ENCODE measurements at regions not wholly inside any gene's neighbourhood (a gene's known extent, or its start where the extent isn't known, plus 50 kb on each side); places are given as distances from the start of the nearest gene placed in this dataset.
A peak's percentile ranks its signal among the peaks of the same experiment; 100 is the strongest.

DNA sequence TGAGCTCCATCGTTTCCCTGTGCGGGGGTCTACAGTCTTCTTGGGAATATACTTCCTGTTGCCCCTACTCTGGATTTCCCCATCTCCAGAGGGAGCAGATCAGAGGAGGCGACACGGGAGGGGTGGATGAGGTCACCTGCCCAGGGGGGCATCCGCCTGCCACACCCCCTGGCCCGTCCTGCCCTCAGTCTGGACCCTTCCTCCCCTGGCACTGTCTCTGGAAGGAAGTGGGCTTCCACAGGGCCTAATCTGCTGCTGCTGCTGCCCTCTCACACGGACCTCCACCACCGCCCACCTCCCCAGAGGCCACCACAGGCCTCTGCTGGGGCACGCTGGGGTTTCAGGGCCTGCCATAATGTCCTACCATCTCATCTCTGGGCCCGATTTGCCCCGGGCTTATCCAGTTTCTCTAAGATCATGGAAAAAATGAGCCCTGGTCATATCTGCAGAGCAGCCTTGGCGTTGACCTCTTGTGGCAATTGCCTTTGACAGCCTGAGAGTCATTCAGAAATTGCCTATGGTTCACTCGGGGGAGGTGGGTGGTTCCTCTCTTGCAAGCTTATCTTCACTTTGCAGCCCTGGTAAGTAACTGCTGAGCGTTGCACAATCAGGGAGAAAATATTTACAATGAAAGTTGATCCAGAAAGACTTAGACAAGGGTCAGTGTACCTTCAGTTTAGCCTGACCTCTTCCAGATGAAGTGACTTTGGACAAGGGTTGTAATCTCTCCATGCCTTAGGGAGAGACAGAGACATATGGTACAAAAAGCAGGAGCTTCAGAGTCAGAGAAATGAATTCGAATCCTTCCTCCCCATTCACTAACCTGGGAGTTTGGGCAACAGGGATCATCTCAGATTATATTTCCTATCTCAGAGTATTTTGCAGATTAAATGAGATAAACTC, 252.4 kb downstream of the TOMM20 start:
- Mint-ChIP-seq H3K27ac (peak overlapping the region; percentile 24 to 29), H3K9me3 (no peaks in the 10 kb centered on the region), H3K36me3 (no peaks in the 10 kb centered on the region)
- peak in 1 of 2 donors; percentile 63 for DNase-seq (ENCODE audit: low spot score in 2 of 2)
- peak; percentile 82 to 83 for ATAC-seq

DNA sequence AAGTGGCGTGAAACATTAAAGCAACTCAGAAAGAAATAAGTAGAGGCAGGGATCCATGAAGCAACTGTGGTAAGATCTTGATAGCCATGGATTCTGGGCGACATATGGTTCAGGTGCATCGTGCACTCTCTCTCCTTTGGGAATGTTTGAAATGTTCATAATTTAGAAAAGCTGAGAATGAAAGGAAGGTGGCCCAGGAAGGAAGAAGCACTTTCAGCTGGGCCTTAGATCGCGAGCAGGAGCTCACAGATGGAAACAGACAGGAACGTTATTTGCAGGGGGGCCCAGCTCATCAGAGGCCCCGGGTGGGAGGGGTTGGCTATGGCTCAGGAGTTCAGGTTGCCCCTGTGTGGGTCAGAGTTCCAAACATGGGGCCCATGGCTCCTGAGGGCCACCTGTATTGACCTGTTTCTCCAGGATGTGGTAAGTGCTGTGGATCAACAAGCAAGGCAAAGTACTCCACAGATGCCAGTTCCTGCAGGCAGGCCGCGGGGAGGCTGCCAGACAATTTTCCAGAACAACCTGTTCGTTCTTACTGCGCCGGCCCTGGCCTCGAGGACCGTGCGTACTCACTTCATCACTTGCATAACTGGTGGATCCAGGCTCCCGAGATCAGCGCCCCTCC, 253.2 kb downstream of the TOMM20 start:
- peak overlapping the region in 1 of 2 donors; percentile 44 for H3K27ac Mint-ChIP-seq
- no peaks in the 10 kb centered on the region for H3K36me3 Mint-ChIP-seq
- DNase-seq (ENCODE audit: low spot score in 2 of 2) (no peak), ATAC-seq (no peak)
- H3K9me3 Mint-ChIP-seq: no peaks in the 10 kb centered on the region

DNA sequence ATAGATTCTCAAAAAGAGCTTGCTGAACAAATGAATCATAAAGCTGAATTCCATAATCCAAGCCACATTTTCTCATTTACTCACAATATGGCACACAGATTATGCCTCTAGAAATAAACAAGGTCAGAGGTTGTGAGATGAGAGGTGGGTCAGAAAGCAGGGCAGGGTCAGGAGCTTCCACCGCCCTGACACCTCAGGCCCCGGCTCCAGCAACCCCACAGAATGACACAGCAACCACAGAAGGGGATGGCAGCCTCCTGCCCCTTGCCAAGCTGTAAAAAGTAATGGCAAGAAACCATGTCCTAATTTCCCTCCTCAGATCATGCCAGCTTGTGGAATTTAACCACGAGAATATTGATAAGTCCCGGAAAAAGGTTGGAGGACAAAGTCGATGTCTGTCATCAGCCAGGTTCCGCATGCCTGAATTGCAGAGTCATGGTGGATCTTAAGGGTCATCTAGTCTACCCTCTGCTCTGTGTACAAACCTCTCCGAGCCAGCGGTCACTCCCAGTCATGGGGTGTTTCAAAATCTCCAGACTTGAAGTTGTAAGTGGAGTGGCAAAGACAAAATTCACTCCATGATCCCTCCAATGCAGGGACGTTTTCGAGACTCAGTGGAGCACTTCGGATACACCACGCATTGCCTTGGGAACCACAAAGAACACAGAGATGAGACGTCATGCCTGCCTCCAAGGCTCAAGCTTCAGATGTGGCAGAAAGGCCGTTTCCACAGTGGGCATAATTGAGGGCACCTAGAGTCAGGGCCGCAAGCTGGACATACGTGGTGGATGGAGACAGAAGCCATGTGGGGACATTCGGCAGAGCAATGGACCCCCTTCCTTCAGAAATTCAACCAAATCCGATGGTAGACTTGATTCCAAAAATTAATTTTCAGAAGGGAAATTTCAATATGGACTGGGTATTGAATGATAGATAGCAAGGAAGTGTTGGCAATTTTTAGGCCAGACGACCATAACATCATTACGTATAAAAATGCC, 254.0 kb downstream of the TOMM20 start:
- ATAC-seq: no peak
- no peaks in the 10 kb centered on the region for H3K36me3 Mint-ChIP-seq
- H3K27ac Mint-ChIP-seq: peak overlapping the region in 1 of 2 donors; percentile 44
- DNase-seq (ENCODE audit: low spot score in 2 of 2): no peak
- no peaks in the 10 kb centered on the region for H3K9me3 Mint-ChIP-seq

DNA sequence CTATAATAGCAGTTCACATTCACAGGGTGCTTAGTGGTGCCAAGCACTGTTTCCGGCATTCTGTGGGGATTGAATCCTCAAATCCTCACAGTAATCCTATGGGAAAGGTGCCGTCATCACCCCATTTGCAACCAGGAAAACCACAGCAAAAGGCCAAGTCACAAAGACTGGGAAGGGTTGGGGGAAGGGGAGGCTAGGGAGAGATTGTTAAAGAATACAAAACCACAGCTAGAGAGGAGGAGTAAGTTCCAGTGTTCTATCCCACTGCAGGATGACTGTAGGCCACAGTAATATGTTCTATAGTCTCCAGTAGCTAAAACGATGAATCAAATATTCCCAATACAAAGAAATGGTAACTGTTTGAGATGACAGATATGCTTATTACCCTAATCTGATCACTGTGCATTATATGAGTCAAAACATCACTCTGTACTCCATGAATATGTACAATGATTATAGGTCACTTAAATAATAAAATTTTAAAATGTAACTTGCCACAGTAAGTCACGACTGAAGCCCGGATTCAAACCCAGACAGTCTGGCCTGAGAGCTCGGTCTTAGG, 256.8 kb downstream of the TOMM20 start:
- no peak for DNase-seq (ENCODE audit: low spot score in 2 of 2)
- Mint-ChIP-seq H3K36me3 (peaks cover 0 to under 1% of the 10 kb centered on the region in 2 donors), H3K27ac (no peak overlapping the region), H3K9me3 (no peaks in the 10 kb centered on the region)
- peak; percentile 33 to 47 for ATAC-seq

DNA sequence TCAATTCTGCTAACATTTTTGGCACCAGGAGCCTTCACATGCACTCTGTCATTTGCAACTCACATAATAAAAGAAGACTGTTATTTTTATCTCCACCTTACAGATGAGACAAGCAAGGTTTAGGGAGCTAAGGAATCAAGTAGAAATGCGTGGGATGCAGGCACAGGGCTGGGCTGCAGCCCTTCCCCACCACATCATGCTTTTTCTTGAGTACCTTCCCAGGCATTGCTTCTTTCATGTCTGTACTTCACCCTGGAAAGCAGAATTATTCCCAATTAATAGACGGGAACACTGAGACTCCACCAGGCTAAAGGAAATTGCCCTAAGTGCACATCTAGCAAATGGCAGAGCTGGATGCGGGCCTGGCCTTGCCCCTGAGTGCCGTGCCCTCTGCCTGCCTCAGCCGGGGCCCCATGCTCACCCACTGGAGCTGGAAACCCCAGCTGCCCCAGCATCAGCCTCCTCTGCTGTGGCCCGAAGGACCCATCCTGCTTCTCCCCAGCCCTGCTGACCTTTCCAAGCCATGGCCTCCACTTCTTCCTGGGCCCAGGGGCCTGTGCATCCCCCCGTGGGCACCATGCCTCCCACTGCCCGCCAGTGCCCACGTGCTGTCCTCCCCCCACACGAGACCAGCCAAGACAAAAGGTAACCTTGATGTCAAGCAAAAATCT, 257.5 kb downstream of the TOMM20 start:
- DNase-seq (ENCODE audit: low spot score in 2 of 2) (no peak), ATAC-seq (no peak)
- Mint-ChIP-seq H3K36me3 (peaks cover 0 to 7% of the 10 kb centered on the region in 2 donors), H3K27ac (no peak overlapping the region), H3K9me3 (peaks cover 0 to 5% of the 10 kb centered on the region in 2 donors)

DNA sequence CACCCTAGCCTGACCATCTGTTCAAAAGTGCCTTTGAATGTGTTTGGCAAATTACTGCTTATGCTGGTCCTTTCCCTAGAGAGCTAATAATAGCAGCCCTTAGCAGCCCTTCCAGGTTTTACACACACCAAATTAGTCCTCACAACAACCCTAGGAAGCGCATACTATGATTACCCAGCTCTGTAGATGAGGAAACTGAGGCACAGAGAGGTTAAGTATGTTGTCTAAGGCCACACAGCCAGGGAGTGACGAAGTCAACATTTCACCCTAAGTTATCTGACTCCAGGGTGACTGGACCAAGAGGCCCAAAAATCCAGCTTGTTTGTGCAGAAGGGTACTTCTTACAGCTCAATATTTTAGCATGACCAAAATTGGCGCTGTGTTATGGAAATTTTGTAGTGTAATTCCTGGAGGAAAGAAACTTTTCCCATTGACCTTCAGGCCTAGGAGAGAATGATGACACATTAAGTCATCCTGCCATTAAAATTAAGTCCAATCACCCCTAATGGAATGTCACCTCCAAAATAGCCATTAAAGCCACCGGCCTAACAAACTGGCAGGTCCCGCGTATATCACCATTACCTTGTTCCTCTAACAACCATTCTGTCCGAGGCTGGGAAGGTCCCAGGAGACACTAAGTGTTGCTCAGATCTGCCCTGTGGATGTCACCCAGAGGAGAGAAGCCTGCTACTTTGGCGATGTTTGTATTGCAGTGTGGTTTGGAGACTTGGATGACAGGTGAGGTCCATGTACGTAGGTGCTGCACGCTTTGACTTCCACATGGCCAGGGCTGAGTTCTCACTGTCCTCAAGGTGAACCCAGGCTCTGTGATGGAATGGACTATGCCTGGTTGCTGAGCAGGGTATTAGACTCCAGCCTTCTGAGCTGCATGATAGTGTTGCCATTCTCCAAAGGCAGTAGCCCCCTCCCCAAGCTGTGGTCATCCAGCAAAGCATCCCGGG, 258.3 kb downstream of the TOMM20 start:
- H3K27ac Mint-ChIP-seq: peak overlapping the region in 1 of 2 donors; percentile 30

DNA sequence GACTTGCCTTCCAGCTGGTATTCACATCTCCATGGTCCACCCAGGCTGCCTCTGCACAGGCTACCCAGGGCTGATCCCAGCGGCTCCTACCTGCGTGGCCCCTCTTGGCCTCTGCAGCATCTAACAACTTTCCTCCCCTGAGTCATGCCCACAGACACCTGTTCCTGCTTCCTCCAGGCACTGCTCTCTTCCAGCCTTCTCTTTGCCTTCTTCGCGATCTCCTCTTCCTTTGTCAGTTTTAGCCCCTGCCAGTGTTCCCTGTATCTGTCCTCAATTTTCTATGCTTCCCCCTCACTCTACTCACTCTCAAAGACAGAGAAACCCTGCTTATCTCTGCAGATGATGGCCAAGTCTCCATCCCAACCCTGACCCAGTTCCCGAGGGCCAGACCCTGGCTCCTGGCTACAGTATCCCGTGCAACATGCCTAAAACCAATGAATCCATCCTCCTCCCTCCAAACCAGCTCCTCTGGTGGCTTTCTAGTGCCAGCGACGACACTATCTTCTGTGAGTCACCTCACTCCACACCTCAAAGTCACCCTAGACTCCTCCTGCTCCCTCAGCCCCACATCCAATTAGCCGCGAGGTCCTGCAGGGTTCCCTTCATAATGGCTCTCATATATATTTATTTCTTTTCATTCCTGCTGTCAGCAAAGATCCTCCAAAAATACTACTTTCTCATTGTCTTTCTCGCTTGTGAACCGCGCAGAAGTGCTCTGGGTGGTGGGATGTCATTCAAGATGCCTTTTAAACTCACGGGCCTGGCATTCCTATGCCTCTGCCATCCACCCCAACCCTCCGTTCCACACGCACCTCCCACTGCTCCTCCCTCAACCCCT, 259.2 kb downstream of the TOMM20 start:
- H3K9me3 Mint-ChIP-seq: peaks cover 0 to 16% of the 10 kb centered on the region in 2 donors
- no peak for ATAC-seq

More for the DNA sequence above, 258.3 kb downstream of the TOMM20 start:
- no peak for ATAC-seq
- DNase-seq (ENCODE audit: low spot score in 2 of 2): no peak
- Mint-ChIP-seq H3K36me3 (peaks cover 0 to 14% of the 10 kb centered on the region in 2 donors), H3K9me3 (peaks cover 0 to 11% of the 10 kb centered on the region in 2 donors)

DNA sequence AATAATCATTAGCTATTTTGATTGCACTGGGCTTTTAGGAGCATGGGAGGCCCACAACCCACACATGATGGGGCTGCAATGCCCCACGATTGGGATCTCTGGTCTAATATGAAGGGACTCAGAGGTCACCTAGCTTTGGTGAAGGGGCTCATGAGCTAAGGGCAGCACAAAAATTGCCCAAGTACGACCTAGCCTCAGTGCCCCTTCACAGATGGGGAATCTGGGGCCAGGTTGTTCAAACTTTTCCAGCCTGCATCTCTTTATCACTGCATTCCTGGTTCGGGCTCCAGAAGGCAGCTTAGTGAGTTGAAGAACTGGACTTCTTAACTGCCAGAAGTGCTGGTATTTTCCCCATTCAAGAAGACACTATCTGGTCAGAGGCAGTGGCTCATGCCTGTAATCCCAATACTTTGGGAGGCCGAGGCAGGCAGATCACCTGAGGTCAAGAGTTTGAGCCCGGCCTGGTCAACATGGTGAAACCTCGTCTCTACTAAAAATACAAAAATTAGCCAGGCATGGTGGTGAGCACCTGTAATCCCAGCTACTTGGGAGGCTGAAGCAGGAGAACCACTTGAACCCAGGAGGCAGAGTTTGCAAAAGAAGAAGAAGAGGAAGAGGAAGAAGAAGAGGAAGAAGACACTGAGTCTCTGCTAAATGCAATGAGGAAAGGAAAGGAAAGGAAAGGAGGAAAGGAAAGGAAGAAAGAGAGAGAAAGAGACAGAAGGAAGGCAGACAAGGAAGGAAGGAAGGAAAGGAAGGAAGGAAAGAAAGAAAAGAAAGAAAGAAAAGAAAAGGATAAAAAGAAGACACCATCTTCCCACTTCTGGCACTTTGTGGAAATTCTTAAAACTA, 258.5 kb upstream of the IRF2BP2 start:
- ATAC-seq (no peak), DNase-seq (ENCODE audit: low spot score in 2 of 2) (no peak)
- Mint-ChIP-seq H3K36me3 (peaks cover 0 to 26% of the 10 kb centered on the region in 2 donors), H3K27ac (no peak overlapping the region), H3K9me3 (peaks cover 0 to 16% of the 10 kb centered on the region in 2 donors)

More for the DNA sequence above, 259.2 kb downstream of the TOMM20 start:
- DNase-seq (ENCODE audit: low spot score in 2 of 2): no peak
- H3K27ac Mint-ChIP-seq: peak overlapping the region in 1 of 2 donors; percentile 30
- peaks cover 0 to 21% of the 10 kb centered on the region in 2 donors for H3K36me3 Mint-ChIP-seq

DNA sequence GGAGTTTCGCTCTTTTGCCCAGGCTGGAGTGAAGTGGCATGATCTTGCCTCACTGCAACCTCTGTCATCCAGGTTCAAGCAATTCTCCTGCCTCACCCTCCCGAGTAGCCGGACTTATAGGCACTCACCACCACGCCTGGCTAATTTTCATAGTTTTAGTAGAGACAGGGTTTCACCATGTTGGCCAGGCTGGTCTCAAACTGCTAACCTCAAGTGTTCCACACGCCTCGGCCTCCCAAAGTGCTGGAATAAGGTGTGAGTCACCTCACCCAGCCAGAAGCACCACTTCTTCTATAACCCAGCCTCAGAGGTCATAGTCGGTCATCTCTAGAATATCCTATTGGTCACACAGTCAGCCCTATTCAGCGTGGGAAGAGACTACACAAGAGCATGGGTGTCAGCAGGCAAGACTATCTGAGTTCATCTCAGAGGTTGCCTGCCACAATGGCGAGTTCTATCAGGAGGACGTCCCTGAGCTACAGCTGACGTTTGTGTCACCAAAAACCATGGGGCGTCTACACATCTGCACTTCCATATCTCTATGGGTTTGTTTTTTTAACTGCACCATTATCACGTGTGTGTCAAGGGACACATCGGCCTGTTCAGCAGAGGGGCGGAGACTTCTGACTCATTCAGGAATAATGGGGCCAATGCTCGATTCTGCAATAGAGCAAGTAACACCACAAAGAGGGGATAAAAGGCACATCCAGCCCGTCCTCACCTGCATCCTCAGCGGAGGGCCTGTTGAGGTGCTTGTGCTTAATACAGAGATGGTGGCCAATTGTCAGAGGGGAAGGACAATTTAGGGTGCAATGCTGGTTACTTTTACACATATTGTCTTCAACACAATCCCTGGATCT, 256.3 kb upstream of the IRF2BP2 start:
- Mint-ChIP-seq H3K27ac (no peak overlapping the region), H3K9me3 (peaks cover 0 to 16% of the 10 kb centered on the region in 2 donors), H3K36me3 (peaks cover 0 to 32% of the 10 kb centered on the region in 2 donors)
- no peak for DNase-seq (ENCODE audit: low spot score in 2 of 2)
- ATAC-seq: peak; percentile 48 to 77

DNA sequence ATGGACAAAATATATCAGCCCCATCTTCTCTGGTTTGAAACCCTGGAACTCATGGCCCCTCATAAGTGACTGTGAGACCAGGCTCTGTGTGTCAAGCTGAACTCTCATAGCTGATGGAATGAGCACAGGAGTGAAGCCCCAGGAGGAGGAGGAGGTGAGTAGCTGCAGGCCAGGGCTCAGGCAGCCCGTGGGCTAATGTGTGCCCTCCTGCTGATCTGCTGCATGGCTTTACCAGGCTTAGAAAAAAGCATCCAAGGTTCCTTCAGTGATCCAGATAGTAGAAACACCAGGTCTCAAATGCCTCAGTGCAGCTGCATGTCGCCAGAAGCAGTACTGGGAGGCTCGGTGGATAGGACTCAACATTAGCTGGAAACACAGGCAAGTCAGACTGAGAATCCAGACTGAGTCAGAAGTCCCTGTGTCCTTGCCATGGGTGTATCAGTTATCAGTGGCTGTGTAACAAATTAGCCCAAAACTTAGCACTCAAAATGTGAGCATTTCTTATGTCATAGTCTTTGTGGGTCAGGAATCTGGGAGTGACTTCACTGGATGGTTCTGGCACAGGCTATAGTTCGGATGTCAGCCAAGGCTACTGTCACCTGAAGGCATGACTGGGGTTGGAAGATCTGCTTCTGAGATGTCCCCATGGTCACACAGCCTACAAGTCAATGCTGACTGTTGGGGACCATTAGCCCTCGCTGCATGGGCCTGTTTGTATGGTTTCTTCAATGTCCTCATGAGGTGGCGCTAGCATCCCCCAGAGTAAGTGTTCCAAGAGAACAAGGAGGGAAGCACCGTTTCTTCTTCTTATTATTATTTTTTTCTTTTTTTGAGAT, 255.4 kb upstream of the IRF2BP2 start:
- no peak for DNase-seq (ENCODE audit: low spot score in 2 of 2)
- Mint-ChIP-seq H3K9me3 (peaks cover 0 to 16% of the 10 kb centered on the region in 2 donors), H3K36me3 (peaks cover 0 to 32% of the 10 kb centered on the region in 2 donors), H3K27ac (no peak overlapping the region)
- peak in 1 of 2 donors; percentile 70 for ATAC-seq

DNA sequence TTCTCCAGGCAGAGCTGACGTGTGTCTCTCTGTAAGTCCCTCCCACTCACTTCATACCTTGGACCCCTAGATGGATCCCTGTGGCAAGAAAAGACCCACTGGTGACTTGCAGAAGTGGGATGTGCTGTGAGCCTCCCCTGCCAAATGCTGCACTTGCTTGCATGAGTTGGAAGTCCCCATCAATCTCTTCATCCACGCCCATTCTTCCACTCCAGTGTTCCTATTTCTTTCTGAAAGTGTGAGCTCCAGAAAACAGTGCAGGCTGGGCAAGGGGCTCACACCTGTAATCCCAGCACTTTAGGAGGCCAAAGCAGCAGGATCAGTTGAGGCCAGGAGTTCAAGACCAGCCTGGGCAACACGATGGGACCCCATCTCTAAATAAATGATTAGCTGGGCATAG, 254.1 kb upstream of the IRF2BP2 start:
- peaks cover 0 to 16% of the 10 kb centered on the region in 2 donors for H3K9me3 Mint-ChIP-seq
- peaks cover 0 to 32% of the 10 kb centered on the region in 2 donors for H3K36me3 Mint-ChIP-seq
- peak overlapping the region in 1 of 2 donors; percentile 14 for H3K27ac Mint-ChIP-seq
- no peak for DNase-seq (ENCODE audit: low spot score in 2 of 2)
- no peak for ATAC-seq

DNA sequence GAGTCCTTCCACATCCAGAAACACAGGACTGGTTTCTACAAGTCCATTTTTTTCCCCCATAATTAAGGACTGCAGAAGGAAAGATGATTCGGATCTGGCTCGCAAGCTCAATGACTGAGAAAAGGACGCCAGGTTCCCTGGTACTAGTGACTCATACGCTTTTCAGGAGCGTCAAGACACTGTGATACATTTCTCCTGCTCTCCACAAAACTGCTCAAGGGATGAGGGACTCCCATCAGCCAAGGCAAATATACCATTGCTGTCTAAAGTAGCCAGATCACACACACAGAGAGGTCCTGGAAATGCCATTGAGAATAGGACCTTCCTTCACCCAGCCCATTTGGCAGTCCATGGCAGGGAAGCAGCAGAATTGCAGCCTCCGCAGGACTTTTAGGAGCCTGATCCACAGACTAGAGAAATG, 253.6 kb upstream of the IRF2BP2 start:
- H3K36me3 Mint-ChIP-seq: peaks cover 0 to 32% of the 10 kb centered on the region in 2 donors
- H3K27ac Mint-ChIP-seq: no peak overlapping the region
- no peak for ATAC-seq

More for the DNA sequence above, 253.6 kb upstream of the IRF2BP2 start:
- no peak for DNase-seq (ENCODE audit: low spot score in 2 of 2)
- H3K9me3 Mint-ChIP-seq: peaks cover 0 to 16% of the 10 kb centered on the region in 2 donors

Measured in activated naive CD4-positive, alpha-beta T cell treated with anti-CD3 and anti-CD28 coated beads, Interleukin-2, amount 50 U/mL, for 72 hours (primary cell).